Ovary (tissue), 3 donors: ENCODE measurements at regions not wholly inside any gene's neighbourhood (a gene's known extent, or its start where the extent isn't known, plus 50 kb on each side); places are given as distances from the start of the nearest gene placed in this dataset.

Source experiments
- CTCF ChIP-seq, 3 donors: fragments of 450-650 bp in 2 of 3; fragments of 200-600 bp in 1 of 3; IDR thresholded peaks; one replicate each; pipeline versions ENCODE4 v1.5.1 to v1.8.0; 2016 to 2022; ENCODE audit warnings: antibody characterized with exemption in 3 of 3, mild to moderate bottlenecking in 1 of 3
- POLR2A ChIP-seq: fragments of 450-650 bp; IDR thresholded peaks from one replicate; pipeline ENCODE4 v1.6.1; 2017; ENCODE audit warnings: antibody characterized with exemption, mild to moderate bottlenecking, moderate library complexity
- donor health status: DM: no; HTN: no; CAD: no.

DNA sequence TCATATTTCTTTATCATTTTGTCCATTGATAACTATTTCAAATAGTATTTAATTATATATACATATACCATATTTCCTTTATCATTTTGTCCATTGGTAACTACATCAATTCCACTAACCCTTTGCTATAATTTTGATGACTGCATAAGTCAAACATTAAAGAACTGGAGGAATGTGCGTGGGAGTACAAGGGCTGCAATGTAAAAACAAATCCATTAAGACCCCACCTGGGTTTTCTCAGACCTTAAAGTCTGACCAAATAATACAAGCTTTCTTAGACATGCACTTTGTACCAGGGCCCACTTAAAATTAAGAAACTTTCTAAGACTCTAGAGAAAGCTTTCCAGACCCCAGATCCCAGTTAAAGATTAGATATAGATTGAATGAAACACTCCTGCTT, 1622.4 kb upstream of the PCDH10 start:
- TF ChIP-seq CTCF (IDR thresholded peaks at IDR 0.05) (no peak), POLR2A (no peak)
